GM23338 (cell line): ENCODE measurements at regions not wholly inside any gene's neighbourhood (a gene's known extent, or its start where the extent isn't known, plus 50 kb on each side); places are given as distances from the start of the nearest gene placed in this dataset.

Source experiments
- CREB1 ChIP-seq: fragments of 250-450 bp; sonication (Bioruptor Pico); IDR thresholded peaks from 2 replicates; pipeline ENCODE4 v1.5.0; 2020; ENCODE audit warnings: low read depth, mild to moderate bottlenecking, moderate library complexity
- CTCF ChIP-seq, 2 experiments: fragments of 200-600 bp in 1 of 2; sonication (generic) in 1 of 2; conservative IDR thresholded peaks; 2 replicates each; pipeline versions ENCODE4 v1.5.1 to v1.6.1; 2016 to 2017; ENCODE audit warnings: antibody characterized with exemption in 2 of 2, low read depth in 2 of 2, mild to moderate bottlenecking in 2 of 2, moderate library complexity in 1 of 2
- EZH2 ChIP-seq: fragments of 200-600 bp; sonication (generic); IDR thresholded peaks from one replicate; pipeline ENCODE4 v1.8.0; 2017; ENCODE audit warnings: antibody characterized with exemption, mild to moderate bottlenecking, low read depth; ENCODE audit not compliant: unreplicated experiment
- EZH2phosphoT487 ChIP-seq: fragments of 200-600 bp; sonication (generic); IDR thresholded peaks from one replicate; pipeline ENCODE4 v1.8.1; 2018; ENCODE audit warnings: antibody characterized with exemption; ENCODE audit not compliant: unreplicated experiment
- REST ChIP-seq: IDR thresholded peaks from one replicate; pipeline ENCODE4 v1.6.1; 2018; ENCODE audit warnings: antibody characterized with exemption; ENCODE audit not compliant: unreplicated experiment
- ZNF462 ChIP-seq: fragments of 250-450 bp; sonication (Bioruptor Pico); IDR thresholded peaks from 2 replicates; pipeline ENCODE4 v1.5.0; 2020; ENCODE audit warnings: mild to moderate bottlenecking, moderate library complexity

GRCh38 chr2:185145316-185146121 lies 547.2 kb downstream of the ZNF804A start:
- TF ChIP-seq EZH2 (no peak), CTCF (conservative IDR thresholded peaks at IDR 0.05; ENCODE audit: low read depth in 2 of 2) (no peak), ZNF462 (CRISPR knock-in tag) (no peak), CREB1 (no peak), EZH2phosphoT487 (no peak), REST (no peak)
